GM12875 (cell line): ENCODE measurements at regions not wholly inside any gene's neighbourhood (a gene's known extent, or its start where the extent isn't known, plus 50 kb on each side); places are given as distances from the start of the nearest gene placed in this dataset.

Experiments
- H3K4me3 ChIP-seq: one replicate; pipeline ENCODE4 v1.5.1; 2011; ENCODE audit warnings: low read depth, low read length, control low read depth
- TF ChIP-seq, protein P1 (sequence below): IDR thresholded peaks from 2 replicates; pipeline ENCODE4 v1.5.1; 2011; ENCODE audit warnings: low read depth, mild to moderate bottlenecking, control low read depth, inconsistent platforms, low read length, moderate library complexity, borderline replicate concordance; ENCODE audit not compliant: insufficient read depth

DNA sequence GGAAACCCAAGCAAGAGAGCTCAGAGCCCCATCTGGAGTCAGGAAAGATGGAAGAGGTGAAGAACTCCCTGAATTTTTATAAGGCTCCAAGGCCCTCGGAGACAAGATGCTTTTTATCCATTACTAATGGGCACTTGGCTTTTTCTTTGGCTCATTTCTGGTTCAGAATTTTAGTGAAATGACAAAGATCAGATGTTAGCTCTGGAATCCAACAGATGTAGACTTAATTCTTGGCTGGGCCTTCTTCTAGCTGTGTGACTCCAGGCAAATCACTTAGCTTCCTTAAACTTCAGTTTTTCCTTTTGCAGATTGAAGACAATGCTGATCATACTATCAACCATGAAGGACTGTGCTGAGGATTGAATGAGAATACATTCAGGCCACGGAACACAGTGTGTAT, 85.2 kb downstream of the HRH4 start:
- no peak overlapping the region for H3K4me3 ChIP-seq
- TF ChIP-seq, protein P1, sequence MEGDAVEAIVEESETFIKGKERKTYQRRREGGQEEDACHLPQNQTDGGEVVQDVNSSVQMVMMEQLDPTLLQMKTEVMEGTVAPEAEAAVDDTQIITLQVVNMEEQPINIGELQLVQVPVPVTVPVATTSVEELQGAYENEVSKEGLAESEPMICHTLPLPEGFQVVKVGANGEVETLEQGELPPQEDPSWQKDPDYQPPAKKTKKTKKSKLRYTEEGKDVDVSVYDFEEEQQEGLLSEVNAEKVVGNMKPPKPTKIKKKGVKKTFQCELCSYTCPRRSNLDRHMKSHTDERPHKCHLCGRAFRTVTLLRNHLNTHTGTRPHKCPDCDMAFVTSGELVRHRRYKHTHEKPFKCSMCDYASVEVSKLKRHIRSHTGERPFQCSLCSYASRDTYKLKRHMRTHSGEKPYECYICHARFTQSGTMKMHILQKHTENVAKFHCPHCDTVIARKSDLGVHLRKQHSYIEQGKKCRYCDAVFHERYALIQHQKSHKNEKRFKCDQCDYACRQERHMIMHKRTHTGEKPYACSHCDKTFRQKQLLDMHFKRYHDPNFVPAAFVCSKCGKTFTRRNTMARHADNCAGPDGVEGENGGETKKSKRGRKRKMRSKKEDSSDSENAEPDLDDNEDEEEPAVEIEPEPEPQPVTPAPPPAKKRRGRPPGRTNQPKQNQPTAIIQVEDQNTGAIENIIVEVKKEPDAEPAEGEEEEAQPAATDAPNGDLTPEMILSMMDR, result no peak

DNA sequence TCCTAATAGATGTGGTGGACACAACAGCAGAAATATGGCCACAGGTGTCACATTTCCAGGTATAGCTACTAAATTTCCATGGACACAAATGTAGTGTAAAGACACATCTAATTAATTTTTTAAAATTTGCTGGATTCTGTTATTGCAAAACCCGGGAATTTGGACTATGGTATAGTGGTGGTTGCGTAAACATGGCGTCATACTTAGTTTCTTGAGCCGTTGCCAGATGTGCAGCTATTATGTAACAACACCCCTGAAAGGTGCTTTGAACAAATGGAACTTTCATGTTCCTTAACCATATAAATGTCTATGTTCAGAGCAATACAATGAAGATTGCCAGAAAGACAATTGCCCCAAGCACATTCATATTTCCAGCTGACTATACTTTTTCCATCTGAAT, 85.9 kb downstream of the HRH4 start:
- TF ChIP-seq, protein P1, result no peak
- no peak overlapping the region for H3K4me3 ChIP-seq

DNA sequence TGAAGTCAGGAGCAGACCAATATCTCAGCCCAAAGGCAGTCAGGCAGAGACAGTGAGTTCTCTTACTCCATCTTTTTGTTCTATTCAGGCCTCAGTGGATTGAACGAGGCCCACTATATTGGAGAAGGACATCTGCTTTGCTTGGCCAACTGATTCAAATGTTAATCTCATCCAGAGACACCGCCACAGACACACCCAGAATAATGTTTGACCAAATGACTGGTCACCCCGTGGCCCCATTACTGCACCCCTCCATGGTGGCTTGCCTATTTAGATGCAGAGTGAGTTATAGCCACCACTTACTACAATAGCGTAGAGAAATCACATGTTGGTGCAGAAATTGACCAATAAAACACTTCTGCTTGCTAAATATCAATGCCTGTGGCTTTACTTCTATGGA, 88.1 kb downstream of the HRH4 start:
- no peak overlapping the region for H3K4me3 ChIP-seq
- TF ChIP-seq, protein P1, result no peak

DNA sequence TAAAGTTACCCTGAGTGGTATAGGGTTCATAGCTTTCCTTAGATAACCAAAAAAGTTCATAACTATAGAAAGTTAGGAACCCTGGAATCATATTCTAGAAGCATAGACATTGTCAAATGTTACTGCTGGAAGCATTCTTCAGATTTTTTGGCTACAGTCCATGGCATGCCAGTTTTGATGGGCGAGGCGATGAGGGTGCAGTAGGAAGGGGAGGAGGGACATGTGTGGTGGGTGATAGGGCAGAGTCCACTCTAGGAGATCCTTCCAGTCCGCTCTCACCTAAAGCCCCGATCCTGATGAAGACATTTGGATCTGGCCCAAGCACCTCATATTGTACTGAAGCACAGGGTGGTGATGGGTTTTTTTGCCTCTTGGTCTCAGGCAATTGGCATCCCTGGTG, 91.8 kb downstream of the HRH4 start:
- TF ChIP-seq, protein P1, result no peak
- no peak overlapping the region for H3K4me3 ChIP-seq

DNA sequence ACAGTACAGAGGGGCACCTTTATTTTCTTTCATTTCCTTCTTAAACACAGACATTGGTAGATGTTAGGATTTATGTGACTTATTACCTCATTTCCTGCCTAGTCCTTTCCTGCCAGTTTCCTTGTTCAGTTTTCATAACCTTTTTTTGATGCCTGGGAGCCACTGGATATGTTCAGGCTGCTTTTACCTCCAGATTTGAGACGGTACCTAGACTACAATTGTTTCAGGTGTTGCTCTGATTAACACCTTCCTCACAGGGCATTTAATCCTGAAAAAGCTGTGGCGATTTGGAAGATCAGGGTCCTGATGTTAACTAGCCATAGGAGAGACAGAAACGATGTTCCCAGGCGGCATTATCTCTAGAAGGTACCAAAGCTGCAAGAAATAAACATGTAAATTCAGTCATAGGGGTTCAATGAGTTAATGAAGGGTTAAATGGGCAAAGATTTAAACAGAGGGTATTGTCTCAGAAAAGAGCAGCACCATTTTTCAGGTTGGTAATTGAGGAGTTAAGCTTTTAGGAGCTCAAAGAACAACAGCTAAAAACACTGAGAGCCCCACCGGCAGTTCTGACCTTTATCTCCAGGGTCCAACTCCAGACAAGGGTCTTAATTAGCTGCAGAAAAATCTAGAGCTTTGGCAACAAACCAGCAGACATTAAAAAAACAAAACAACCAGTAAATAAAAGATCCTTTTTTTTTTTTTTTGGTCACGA, 93.3 kb downstream of the HRH4 start:
- no peak overlapping the region for H3K4me3 ChIP-seq
- TF ChIP-seq, protein P1, result no peak

DNA sequence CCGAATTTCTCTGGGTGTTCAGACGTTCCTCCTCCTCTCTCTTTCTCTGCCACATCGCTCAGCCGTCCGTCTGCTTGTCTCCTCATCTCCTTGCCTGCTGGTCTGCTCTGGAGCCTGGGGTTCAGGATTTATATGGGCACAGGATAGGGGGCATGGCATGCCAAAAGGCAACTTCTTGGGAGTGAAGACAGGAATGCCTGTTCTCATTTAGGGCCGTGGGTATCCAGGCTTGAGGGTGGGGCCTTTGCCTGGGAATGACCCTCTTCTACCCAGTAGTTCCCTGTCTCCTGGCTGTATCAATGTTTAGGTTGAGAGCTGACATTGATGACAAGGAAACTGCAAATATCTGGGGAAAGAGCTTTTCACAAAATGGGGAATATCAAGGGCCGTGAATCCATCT, 98.0 kb downstream of the HRH4 start:
- TF ChIP-seq, protein P1, result no peak
- no peak overlapping the region for H3K4me3 ChIP-seq

DNA sequence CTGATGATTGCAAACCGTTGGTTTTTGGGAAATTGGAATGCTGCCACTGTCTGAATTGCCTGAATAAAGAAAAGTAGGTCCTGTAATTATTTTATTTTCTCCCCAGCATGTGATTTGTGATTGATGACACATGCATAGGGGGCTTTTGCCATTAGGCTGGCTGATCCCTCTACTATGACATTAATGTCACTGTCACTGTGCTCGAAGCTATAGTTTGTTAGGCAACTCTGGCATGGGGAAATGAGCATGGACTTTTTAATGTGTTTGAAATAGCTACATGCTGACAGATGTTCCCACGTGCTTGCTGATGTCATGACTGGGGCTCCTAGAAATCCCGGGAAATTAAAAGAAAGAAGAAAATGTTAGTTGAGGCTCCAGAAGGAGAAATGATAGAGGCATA, 99.1 kb downstream of the HRH4 start:
- TF ChIP-seq, protein P1, result no peak
- no peak overlapping the region for H3K4me3 ChIP-seq
